Osteocyte (in vitro differentiated cells): ENCODE measurements at regions not wholly inside any gene's neighbourhood (a gene's known extent, or its start where the extent isn't known, plus 50 kb on each side); places are given as distances from the start of the nearest gene placed in this dataset.

Source experiments
- DNase-seq: peaks from one replicate; pipeline ENCODE4 v3.0.0; 2021; ENCODE audit warnings: mixed read lengths; ENCODE audit not compliant: unreplicated experiment; ENCODE audit errors: extremely low spot score
- H3K27ac Mint-ChIP-seq: one replicate; pipeline ENCODE4 v1.8.0; 2021; ENCODE audit warnings: mild to moderate bottlenecking, mixed read lengths; ENCODE audit not compliant: unreplicated experiment
- H3K27me3 Mint-ChIP-seq: one replicate; pipeline ENCODE4 v1.8.0; 2021; ENCODE audit warnings: mixed read lengths; ENCODE audit not compliant: unreplicated experiment
- H3K36me3 Mint-ChIP-seq: one replicate; pipeline ENCODE4 v1.8.0; 2021; ENCODE audit warnings: mixed read lengths; ENCODE audit not compliant: unreplicated experiment
- H3K4me1 Mint-ChIP-seq: one replicate; pipeline ENCODE4 v1.8.0; 2021; ENCODE audit warnings: mixed read lengths; ENCODE audit not compliant: unreplicated experiment
- H3K4me3 Mint-ChIP-seq: one replicate; pipeline ENCODE4 v1.8.0; 2021; ENCODE audit warnings: mild to moderate bottlenecking, moderate library complexity, mixed read lengths; ENCODE audit not compliant: unreplicated experiment
- H3K9me3 Mint-ChIP-seq: one replicate; pipeline ENCODE4 v1.8.0; 2021; ENCODE audit warnings: mixed read lengths; ENCODE audit not compliant: unreplicated experiment
- TF ChIP-seq, protein P1 (sequence below): fragments of 200-600 bp; sonication (generic); IDR thresholded peaks from 2 replicates; pipeline ENCODE4 v1.5.0; 2021; ENCODE audit warnings: antibody characterized with exemption, mild to moderate bottlenecking, moderate library complexity

DNA sequence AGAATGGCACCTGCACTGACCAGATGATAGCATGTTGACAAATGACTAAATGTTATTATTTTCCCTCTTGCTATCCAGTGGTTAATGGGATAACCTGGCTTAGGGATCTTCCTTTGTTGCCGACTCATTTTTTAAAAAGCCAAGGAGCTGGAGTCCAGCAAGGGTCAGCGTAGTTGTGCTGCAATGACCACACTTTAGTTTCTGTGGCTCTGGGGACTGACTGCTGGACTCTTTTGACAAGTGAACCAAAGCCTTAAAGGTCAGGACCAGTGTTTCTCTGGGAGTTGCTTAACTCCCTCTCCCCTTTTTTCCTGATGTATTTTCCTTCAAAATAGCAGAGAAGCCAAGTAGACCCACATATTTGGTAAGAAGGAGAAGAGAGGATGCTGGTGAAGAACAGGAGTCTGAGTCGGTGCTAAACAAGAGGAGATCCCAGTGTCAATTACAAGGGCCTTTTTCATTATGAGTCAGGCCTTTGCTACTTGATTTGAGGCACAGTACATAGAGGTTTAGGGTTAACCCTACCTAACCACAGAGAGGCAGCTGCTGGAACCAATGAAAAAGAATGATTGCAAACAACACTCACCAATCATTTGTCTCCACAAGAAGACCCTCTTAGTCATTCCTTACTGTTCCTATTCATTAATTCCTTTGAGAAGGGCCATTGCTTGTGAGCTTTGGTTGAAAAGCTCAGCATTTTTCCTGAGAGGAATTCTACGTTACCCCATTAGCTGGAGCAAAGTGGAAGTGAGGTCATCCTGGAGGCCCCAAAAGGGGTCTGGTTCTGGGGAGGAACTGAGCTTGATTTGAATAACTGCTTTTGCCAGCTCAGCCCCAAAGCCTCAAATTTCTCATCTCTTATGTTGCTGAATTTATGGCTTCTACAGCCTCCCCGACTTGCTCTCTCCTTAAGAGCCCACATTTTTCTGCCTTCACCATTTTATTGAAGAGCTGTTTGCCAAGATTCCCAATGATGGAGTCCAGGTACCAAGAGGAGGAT is 137.6 kb upstream of the HNMT start:
- no peak overlapping the region for H3K27ac Mint-ChIP-seq
- DNase-seq: no peak
- H3K36me3 Mint-ChIP-seq: no peaks in the 10 kb centered on the region
- no peaks in the 10 kb centered on the region for H3K9me3 Mint-ChIP-seq
- H3K4me3 Mint-ChIP-seq: no peak overlapping the region
- no peaks in the 10 kb centered on the region for H3K4me1 Mint-ChIP-seq
- TF ChIP-seq, protein P1, sequence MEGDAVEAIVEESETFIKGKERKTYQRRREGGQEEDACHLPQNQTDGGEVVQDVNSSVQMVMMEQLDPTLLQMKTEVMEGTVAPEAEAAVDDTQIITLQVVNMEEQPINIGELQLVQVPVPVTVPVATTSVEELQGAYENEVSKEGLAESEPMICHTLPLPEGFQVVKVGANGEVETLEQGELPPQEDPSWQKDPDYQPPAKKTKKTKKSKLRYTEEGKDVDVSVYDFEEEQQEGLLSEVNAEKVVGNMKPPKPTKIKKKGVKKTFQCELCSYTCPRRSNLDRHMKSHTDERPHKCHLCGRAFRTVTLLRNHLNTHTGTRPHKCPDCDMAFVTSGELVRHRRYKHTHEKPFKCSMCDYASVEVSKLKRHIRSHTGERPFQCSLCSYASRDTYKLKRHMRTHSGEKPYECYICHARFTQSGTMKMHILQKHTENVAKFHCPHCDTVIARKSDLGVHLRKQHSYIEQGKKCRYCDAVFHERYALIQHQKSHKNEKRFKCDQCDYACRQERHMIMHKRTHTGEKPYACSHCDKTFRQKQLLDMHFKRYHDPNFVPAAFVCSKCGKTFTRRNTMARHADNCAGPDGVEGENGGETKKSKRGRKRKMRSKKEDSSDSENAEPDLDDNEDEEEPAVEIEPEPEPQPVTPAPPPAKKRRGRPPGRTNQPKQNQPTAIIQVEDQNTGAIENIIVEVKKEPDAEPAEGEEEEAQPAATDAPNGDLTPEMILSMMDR: no peak
- no peaks in the 10 kb centered on the region for H3K27me3 Mint-ChIP-seq

DNA sequence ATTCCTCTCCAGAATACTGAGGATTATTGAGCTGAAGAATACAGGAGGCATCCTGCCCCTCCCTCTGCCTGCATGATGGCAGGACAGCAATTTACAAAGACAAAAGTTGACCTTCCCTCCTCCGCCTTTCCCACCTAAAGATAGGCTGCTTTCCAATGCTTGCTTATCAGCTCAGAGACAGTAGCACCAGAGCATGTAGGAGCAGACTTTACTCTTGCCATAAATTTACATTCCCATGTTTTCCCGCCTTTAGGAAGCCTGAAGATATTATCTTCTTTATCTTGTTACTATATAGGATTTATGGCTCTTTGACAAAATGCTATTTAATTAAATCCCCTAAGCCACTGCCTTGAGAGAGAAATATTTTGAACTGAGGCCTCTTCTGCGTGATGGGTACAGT is 135.6 kb upstream of the HNMT start:
- H3K27me3 Mint-ChIP-seq: peaks cover 3% of the 10 kb centered on the region
- DNase-seq: no peak
- H3K4me1 Mint-ChIP-seq: no peaks in the 10 kb centered on the region
- TF ChIP-seq, protein P1: no peak
- no peak overlapping the region for H3K27ac Mint-ChIP-seq
- no peaks in the 10 kb centered on the region for H3K36me3 Mint-ChIP-seq
- H3K4me3 Mint-ChIP-seq: no peak overlapping the region
- no peaks in the 10 kb centered on the region for H3K9me3 Mint-ChIP-seq

DNA sequence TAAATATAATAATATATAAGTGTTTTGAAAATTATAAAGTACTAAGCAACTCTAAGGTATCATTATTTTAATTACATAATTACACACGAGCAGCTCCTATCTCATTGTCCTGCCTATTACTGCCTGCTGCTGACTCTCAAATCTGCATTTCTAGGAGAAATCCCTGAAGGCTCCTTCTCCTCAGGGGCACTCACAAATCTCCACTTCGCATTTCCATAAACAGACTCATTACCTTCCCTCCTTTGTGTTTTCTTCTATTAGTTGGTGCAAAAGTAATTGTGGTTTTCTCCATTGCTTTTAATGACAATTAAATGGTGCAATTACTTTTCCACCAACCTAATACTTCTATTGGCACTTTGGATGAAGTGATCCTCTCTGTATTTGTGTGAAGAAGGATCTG is 135.0 kb upstream of the HNMT start:
- Mint-ChIP-seq H3K27me3 (peaks cover 3% of the 10 kb centered on the region), H3K4me3 (no peak overlapping the region), H3K4me1 (no peaks in the 10 kb centered on the region), H3K27ac (no peak overlapping the region), H3K36me3 (no peaks in the 10 kb centered on the region), H3K9me3 (no peaks in the 10 kb centered on the region)
- TF ChIP-seq, protein P1: no peak
- DNase-seq: no peak

GRCh38 chr2:137834760-137835379 is 129.4 kb upstream of the HNMT start:
- Mint-ChIP-seq H3K4me1 (no peaks in the 10 kb centered on the region), H3K27me3 (peaks cover 5% of the 10 kb centered on the region), H3K36me3 (no peaks in the 10 kb centered on the region), H3K9me3 (no peaks in the 10 kb centered on the region), H3K27ac (no peak overlapping the region), H3K4me3 (no peak overlapping the region)
- no peak for DNase-seq
- TF ChIP-seq, protein P1: no peak

DNA sequence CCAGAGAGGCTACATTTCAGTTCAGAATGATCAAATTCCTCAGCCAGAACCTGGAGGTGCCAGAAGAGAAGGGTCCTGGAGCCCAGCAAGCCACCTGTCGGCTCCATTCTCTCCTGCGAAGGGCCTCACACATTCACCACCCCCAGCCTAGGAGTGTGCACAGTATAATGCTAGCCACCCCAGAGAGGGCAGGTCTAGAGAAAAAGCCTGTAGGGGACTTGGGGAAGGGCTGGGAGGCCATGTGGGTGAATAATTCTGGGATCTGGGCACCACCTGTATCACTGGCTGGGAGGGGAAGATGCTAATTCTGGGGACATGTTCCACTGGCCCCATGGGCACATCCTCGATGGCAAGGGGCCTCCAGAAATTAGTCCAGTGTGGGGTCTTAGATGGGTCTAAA is 127.6 kb upstream of the HNMT start:
- H3K27me3 Mint-ChIP-seq: peaks cover 9% of the 10 kb centered on the region
- no peaks in the 10 kb centered on the region for H3K4me1 Mint-ChIP-seq
- H3K27ac Mint-ChIP-seq: no peak overlapping the region
- TF ChIP-seq, protein P1: no peak
- H3K36me3 Mint-ChIP-seq: no peaks in the 10 kb centered on the region
- no peak for DNase-seq
- no peak overlapping the region for H3K4me3 Mint-ChIP-seq
- no peaks in the 10 kb centered on the region for H3K9me3 Mint-ChIP-seq
